GM23248 (cell line): ENCODE measurements at regions not wholly inside any gene's neighbourhood (a gene's known extent, or its start where the extent isn't known, plus 50 kb on each side); places are given as distances from the start of the nearest gene placed in this dataset.
"Not testable (repeated sequence)": the region's sequence is repeated elsewhere in the genome, so short reads cannot be mapped to it uniquely, and the experiment has no call there.

Experiments used
- DNase-seq: peaks from one replicate; pipeline ENCODE4 v3.0.0-alpha.2; 2015
- H2AFZ ChIP-seq: fragments of 200-600 bp; sonication (generic); 2 replicates; pipeline ENCODE4 v1.6.1; 2016; ENCODE audit warnings: antibody characterized with exemption
- H3F3A ChIP-seq: fragments of 200-600 bp; sonication (generic); 2 replicates; pipeline ENCODE4 v1.6.1; 2016; ENCODE audit warnings: mild to moderate bottlenecking, antibody characterized with exemption, mixed run types; ENCODE audit not compliant: insufficient read depth
- H3K27ac ChIP-seq: fragments of 200-600 bp; sonication (generic); 2 replicates; pipeline ENCODE4 v1.5.1; 2016; ENCODE audit warnings: mild to moderate bottlenecking
- H3K27me3 ChIP-seq: fragments of 200-600 bp; sonication (generic); replicated peaks from 2 replicates; pipeline ENCODE4 v1.6.1; 2016; ENCODE audit warnings: mild to moderate bottlenecking; ENCODE audit not compliant: insufficient read depth
- H3K36me3 ChIP-seq: fragments of 200-600 bp; sonication (generic); 2 replicates; pipeline ENCODE4 v1.6.1; 2016; ENCODE audit warnings: low read depth, mild to moderate bottlenecking
- H3K4me1 ChIP-seq: fragments of 200-600 bp; sonication (generic); 2 replicates; pipeline ENCODE4 v1.6.1; 2016; ENCODE audit warnings: mild to moderate bottlenecking; ENCODE audit not compliant: insufficient read depth
- H3K4me2 ChIP-seq: fragments of 200-600 bp; sonication (generic); one replicate; pipeline ENCODE4 v1.6.1; 2016; ENCODE audit warnings: mild to moderate bottlenecking; ENCODE audit not compliant: unreplicated experiment
- H3K4me3 ChIP-seq: fragments of 200-600 bp; sonication (generic); 2 replicates; pipeline ENCODE4 v1.5.1; 2016; ENCODE audit warnings: mild to moderate bottlenecking
- H3K79me2 ChIP-seq: fragments of 200-600 bp; sonication (generic); 2 replicates; pipeline ENCODE4 v1.6.1; 2016; ENCODE audit warnings: mild to moderate bottlenecking; ENCODE audit not compliant: insufficient read depth
- H3K9ac ChIP-seq: fragments of 200-600 bp; sonication (generic); 2 replicates; pipeline ENCODE4 v1.6.1; 2016; ENCODE audit warnings: mild to moderate bottlenecking
- H3K9me2 ChIP-seq: fragments of 200-600 bp; sonication (generic); 2 replicates; pipeline ENCODE4 v1.6.1; 2016; ENCODE audit warnings: mixed run types, mild to moderate bottlenecking, moderate library complexity; ENCODE audit not compliant: insufficient read depth
- H3K9me3 ChIP-seq: fragments of 200-600 bp; sonication (generic); one replicate; pipeline ENCODE4 v1.6.1; 2017; ENCODE audit warnings: low read depth
- H4K20me1 ChIP-seq: fragments of 200-600 bp; sonication (generic); 2 replicates; pipeline ENCODE4 v1.6.0; 2016; ENCODE audit not compliant: insufficient read depth
- EZH2 ChIP-seq: fragments of 200-600 bp; sonication (generic); IDR thresholded peaks from 2 replicates; pipeline ENCODE4 v1.6.1; 2018; ENCODE audit warnings: antibody characterized with exemption, mild to moderate bottlenecking; ENCODE audit not compliant: insufficient read depth, poor library complexity, severe bottlenecking
- EZH2phosphoT487 ChIP-seq: fragments of 200-600 bp; sonication (generic); IDR thresholded peaks from 2 replicates; pipeline ENCODE4 v1.6.1; 2018; ENCODE audit warnings: antibody characterized with exemption, moderate library complexity, mild to moderate bottlenecking, low read depth; ENCODE audit not compliant: insufficient read depth
- WGBS, 2 experiments: methylation state at CpG; one replicate each; pipeline ENCODE4 v1.1.6; 2015 to 2017; ENCODE audit warnings: low lambda C conversion rate in 2 of 2, low coverage in 1 of 2; ENCODE audit errors: missing lambda C conversion rate in 2 of 2; 5-methylcytosine and 5-hydroxymethylcytosine counted together
- in situ Hi-C: fragments of 300-500 bp; cut with MboI; formaldehyde crosslinking; loops from 2 replicates; pipeline ENCODE4 v1.15.0; 2020

DNA sequence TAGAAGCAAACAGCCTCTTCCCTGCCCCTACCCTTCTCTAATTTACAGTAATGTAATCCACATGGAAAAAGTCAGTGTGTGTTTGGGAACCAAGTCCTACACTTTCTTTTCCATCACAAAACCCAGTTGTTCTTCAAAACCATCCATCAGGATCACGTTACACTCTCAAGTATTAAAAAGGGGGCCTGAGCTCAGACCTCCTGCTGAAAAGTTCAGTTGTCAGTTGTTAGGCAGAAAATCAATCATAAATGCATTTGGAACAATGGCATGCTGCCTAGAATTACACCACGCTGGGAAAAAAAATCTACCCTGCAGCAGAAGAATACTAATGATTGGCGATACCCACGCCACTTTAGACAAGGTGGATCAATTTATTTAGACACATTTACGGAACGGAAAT is 236.5 kb downstream of the PARM1 start:
- Histone ChIP-seq H3K4me3 (no peak overlapping the region), H3K27me3 (no peaks in the 10 kb centered on the region), H2AFZ (no peak overlapping the region), H3K4me1 (no peaks in the 10 kb centered on the region), H3K36me3 (no peaks in the 10 kb centered on the region), H3K9me3 (no peaks in the 10 kb centered on the region), H3K4me2 (no peak overlapping the region), H4K20me1 (no peaks in the 10 kb centered on the region), H3K27ac (no peak overlapping the region), H3K9me2 (no peaks in the 10 kb centered on the region), H3K9ac (no peak overlapping the region), H3K79me2 (no peaks in the 10 kb centered on the region), H3F3A (no peaks in the 10 kb centered on the region)
- in situ Hi-C loops: no loop called here
- TF ChIP-seq EZH2phosphoT487: no peak
- TF ChIP-seq EZH2: no peak
- WGBS, 2 experiments: 7 to 9% methylated on average over 6 of the region's 6 CpGs
- DNase-seq: no peak

DNA sequence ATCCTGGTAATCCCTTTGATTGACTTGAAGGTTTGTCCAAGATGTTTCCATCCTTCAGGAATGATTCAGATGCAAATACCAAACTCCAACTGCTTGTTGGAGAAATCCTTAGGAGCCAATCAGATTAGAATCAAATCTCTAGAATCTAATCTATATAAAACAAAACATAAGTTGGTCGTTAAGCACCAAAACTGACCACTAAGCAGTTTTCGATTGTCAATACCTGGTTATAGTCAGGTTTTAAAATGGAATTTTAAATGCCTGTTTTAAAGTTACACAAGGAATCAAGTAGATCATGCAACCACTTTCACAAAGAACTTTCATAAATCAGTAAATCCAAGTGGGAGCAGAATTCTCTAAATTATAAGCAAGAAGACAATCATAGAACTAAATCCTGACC is 236.1 kb downstream of the PARM1 start:
- TF ChIP-seq EZH2 (no peak), EZH2phosphoT487 (no peak)
- in situ Hi-C loops: no loop called here
- DNase-seq: no peak
- H3K4me1 ChIP-seq: no peaks in the 10 kb centered on the region
- no peaks in the 10 kb centered on the region for H3K36me3 ChIP-seq
- H3K4me3 ChIP-seq: no peak overlapping the region
- H4K20me1 ChIP-seq: no peaks in the 10 kb centered on the region
- 0 to 3% methylated on average over 2 of the region's 2 CpGs for WGBS, 2 experiments
- H3K9ac ChIP-seq: no peak overlapping the region
- H3K27ac ChIP-seq: no peak overlapping the region
- H3K9me2 ChIP-seq: no peaks in the 10 kb centered on the region
- no peaks in the 10 kb centered on the region for H3K79me2 ChIP-seq
- H3F3A ChIP-seq: no peaks in the 10 kb centered on the region
- H3K4me2 ChIP-seq: no peak overlapping the region
- H3K9me3 ChIP-seq: no peaks in the 10 kb centered on the region
- H2AFZ ChIP-seq: no peak overlapping the region
- H3K27me3 ChIP-seq: no peaks in the 10 kb centered on the region

DNA sequence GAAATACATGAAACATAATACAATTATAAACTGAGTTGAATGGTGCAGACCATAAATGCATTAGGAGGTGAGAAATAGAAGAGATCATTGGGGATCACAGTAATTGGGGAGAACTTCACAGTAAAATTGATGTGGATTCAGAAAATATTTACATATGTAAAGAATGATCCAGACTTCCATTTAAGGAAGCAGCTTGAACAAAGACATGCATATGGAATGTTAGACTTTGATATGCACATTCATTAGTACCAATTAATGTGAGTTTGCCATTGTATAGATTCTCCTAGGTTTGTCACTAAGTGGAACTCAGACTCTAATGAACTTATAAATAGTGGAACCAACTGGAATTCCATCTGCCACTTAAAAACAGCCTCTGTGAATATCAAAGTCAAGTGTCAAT is 235.6 kb downstream of the PARM1 start:
- Histone ChIP-seq H3K4me2 (no peak overlapping the region), H2AFZ (no peak overlapping the region), H3F3A (no peaks in the 10 kb centered on the region), H3K36me3 (no peaks in the 10 kb centered on the region), H3K4me3 (no peak overlapping the region), H3K27me3 (no peaks in the 10 kb centered on the region), H3K9me2 (no peaks in the 10 kb centered on the region), H3K4me1 (no peaks in the 10 kb centered on the region), H3K9ac (no peak overlapping the region), H4K20me1 (no peaks in the 10 kb centered on the region), H3K9me3 (no peaks in the 10 kb centered on the region), H3K79me2 (no peaks in the 10 kb centered on the region), H3K27ac (no peak overlapping the region)
- DNase-seq: no peak
- in situ Hi-C loops: no loop called here
- TF ChIP-seq EZH2 (no peak), EZH2phosphoT487 (no peak)

DNA sequence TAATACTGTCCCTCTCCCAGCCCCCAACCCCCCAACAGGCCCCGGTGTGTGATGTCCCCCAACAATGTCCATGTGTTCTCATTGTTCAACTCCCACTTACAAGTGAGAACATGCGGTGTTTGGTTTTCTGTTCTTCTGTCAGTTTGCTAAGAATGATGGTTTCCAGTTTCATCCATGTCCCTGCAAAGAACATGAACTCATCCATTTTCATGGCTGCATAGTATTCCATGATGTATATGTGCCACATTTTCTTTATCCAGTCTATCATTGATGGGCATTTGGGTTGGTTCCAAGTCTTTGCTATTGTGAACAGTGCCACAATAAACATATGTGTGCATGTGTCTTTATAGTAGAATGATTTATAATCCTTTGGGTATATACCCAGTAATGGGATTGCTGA is 232.2 kb downstream of the PARM1 start:
- 19 to 25% methylated on average over 2 of the region's 2 CpGs for WGBS, 2 experiments
- H3K4me2 ChIP-seq, H2AFZ ChIP-seq, H3K27me3 ChIP-seq, H3K9me3 ChIP-seq, H3K4me3 ChIP-seq, H3K4me1 ChIP-seq, H3K36me3 ChIP-seq, H3K9ac ChIP-seq, in situ Hi-C loops, H4K20me1 ChIP-seq, H3K79me2 ChIP-seq, H3K9me2 ChIP-seq, H3F3A ChIP-seq, DNase-seq, H3K27ac ChIP-seq: not testable (repeated sequence)

DNA sequence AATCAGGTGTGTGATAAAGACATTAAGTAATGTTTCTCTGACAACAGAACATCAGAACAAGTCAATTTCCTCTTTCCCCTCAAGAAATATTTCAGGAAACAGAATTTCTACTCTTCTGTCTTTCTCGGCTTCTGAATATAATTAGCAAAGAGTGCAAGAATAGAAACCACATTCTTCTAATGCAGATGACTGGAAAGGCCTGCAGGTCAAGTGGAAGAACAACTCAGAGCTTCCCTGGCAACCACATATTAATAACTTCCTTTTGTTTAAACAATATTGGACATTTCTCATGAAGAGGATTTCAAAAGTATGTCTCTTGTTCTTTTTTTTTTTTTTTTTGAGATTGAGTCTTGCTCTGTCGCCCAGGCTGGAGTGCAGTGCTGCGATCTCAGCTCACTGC is 225.5 kb downstream of the PARM1 start:
- WGBS, 2 experiments: 22 to 28% methylated on average over 3 of the region's 3 CpGs
- Histone ChIP-seq H3K4me1 (no peaks in the 10 kb centered on the region), H3K4me2 (no peak overlapping the region), H3K27me3 (no peaks in the 10 kb centered on the region), H3K4me3 (no peak overlapping the region), H3K27ac (no peak overlapping the region), H3K9me2 (no peaks in the 10 kb centered on the region), H2AFZ (no peak overlapping the region), H3F3A (no peaks in the 10 kb centered on the region), H3K9me3 (peaks cover 8% of the 10 kb centered on the region), H3K9ac (no peak overlapping the region), H3K79me2 (no peaks in the 10 kb centered on the region), H4K20me1 (no peaks in the 10 kb centered on the region), H3K36me3 (no peaks in the 10 kb centered on the region)
- TF ChIP-seq EZH2: no peak
- TF ChIP-seq EZH2phosphoT487: no peak
- in situ Hi-C loops: no loop called here
- no peak for DNase-seq
